Stomach (tissue), 8 donors: ENCODE measurements at regions not wholly inside any gene's neighbourhood (a gene's known extent, or its start where the extent isn't known, plus 50 kb on each side); places are given as distances from the start of the nearest gene placed in this dataset.

Source experiments
- DNase-seq, 2 donors: peaks; one replicate each; pipeline versions ENCODE4 v3.0.0 to v3.0.0-alpha.2; 2013 to 2019
- H3K27ac ChIP-seq, 5 donors: fragments of 200-600 bp in 4 of 5; sonication (generic) in 4 of 5; one replicate each; pipeline ENCODE4 v1.5.1; 2013 to 2019; ENCODE audit warnings: mild to moderate bottlenecking in 1 of 5, moderate library complexity in 1 of 5
- H3K27me3 ChIP-seq, 3 donors: fragments of 200-600 bp; sonication (generic); one replicate each; pipeline ENCODE4 v1.5.1; 2017 to 2019; ENCODE audit warnings: mixed run types in 1 of 3
- H3K36me3 ChIP-seq, 4 donors: fragments of 200-600 bp; sonication (generic); 1 replicate in 3 of 4; 2 replicates in 1 of 4; pipeline ENCODE4 v1.5.1; 2016 to 2019
- H3K4me1 ChIP-seq, 4 donors: fragments of 200-600 bp; sonication (generic); one replicate each; pipeline ENCODE4 v1.5.1; 2016 to 2019
- H3K4me3 ChIP-seq, 4 donors: fragments of 200-600 bp; sonication (generic) in 3 of 4; one replicate each; pipeline ENCODE4 v1.5.1; 2016 to 2019; ENCODE audit warnings: mild to moderate bottlenecking in 1 of 4
- H3K9me3 ChIP-seq, 4 donors: fragments of 200-600 bp; sonication (generic); one replicate each; pipeline ENCODE4 v1.5.1; 2016 to 2019
- CTCF ChIP-seq, 7 experiments: fragments of 450-650 bp in 4 of 7; fragments of 200-600 bp in 3 of 7; sonication (generic) in 3 of 7; IDR thresholded peaks; one replicate each; pipeline ENCODE4 v1.5.1; 2016 to 2019; ENCODE audit warnings: antibody characterized with exemption in 7 of 7, control low read depth in 2 of 7, mild to moderate bottlenecking in 1 of 7
- EP300 ChIP-seq: sonication (generic); formaldehyde crosslinking; IDR thresholded peaks from one replicate; pipeline ENCODE4 v1.6.1; 2017; ENCODE audit warnings: antibody characterized with exemption
- POLR2A ChIP-seq, 4 donors: fragments of 450-650 bp; IDR thresholded peaks; one replicate each; pipeline ENCODE4 v1.6.1; 2016; ENCODE audit warnings: antibody characterized with exemption in 4 of 4, control low read depth in 2 of 4, mild to moderate bottlenecking in 1 of 4, moderate library complexity in 1 of 4
- POLR2AphosphoS5 ChIP-seq, 3 donors: sonication (generic); formaldehyde crosslinking; IDR thresholded peaks; one replicate each; pipeline ENCODE4 v1.6.1; 2016; ENCODE audit warnings: antibody characterized with exemption in 3 of 3
- WGBS, 5 donors: extraction: QIAGEN DNeasy Blood & Tissue Kit in 3 of 5; methylation state at CpG; one replicate each; pipeline versions ENCODE4 v1.1.5 to v1.1.7; 2013 to 2018; 5-methylcytosine and 5-hydroxymethylcytosine counted together
- intact Hi-C: fragments of 100-400 bp; cut with DNase I; formaldehyde crosslinking; loops from one replicate; pipeline ENCODE4 v1.15.1; 2023; ENCODE audit warnings: low total_unique reads
- donor health status: healthy with polysubstance abuse.
- donor health status: Bipolar disorder and iron deficiency.
- donor health status: healthy.

- no peaks in the 10 kb centered on the region for H3K4me1 ChIP-seq
- intact Hi-C loops, result no loop called here
- no peak for DNase-seq
- H3K4me3 ChIP-seq, result no peak overlapping the region
- H3K9me3 ChIP-seq, result no peaks in the 10 kb centered on the region
- H3K27ac ChIP-seq, result no peak overlapping the region
- no peak for TF ChIP-seq POLR2A (IDR thresholded peaks at IDR 0.05)
- no peak for TF ChIP-seq CTCF (IDR thresholded peaks at IDR 0.05)
- no peak for TF ChIP-seq POLR2AphosphoS5 (IDR thresholded peaks at IDR 0.05)
- no peaks in the 10 kb centered on the region for H3K36me3 ChIP-seq
- WGBS, 5 donors, result 82 to 94% (median 90%) methylated on average over 5 of the region's 5 CpGs
- H3K27me3 ChIP-seq, result no peaks in the 10 kb centered on the region
Observed at GRCh38 chr1:21361506-21361905, 71.2 kb upstream of the ECE1 start.

- Histone ChIP-seq H3K27ac (no peak overlapping the region), H3K4me3 (no peak overlapping the region), H3K4me1 (no peaks in the 10 kb centered on the region), H3K36me3 (no peaks in the 10 kb centered on the region), H3K9me3 (no peaks in the 10 kb centered on the region), H3K27me3 (no peaks in the 10 kb centered on the region)
- TF ChIP-seq POLR2AphosphoS5 (IDR thresholded peaks at IDR 0.05), result no peak
- TF ChIP-seq POLR2A (IDR thresholded peaks at IDR 0.05), result no peak
- TF ChIP-seq CTCF (IDR thresholded peaks at IDR 0.05), result no peak
- no peak for TF ChIP-seq EP300
- DNase-seq, result no peak
- intact Hi-C loops, result no loop called here
- WGBS, 5 donors, result 61 to 83% (median 80%) methylated on average over 5 of the region's 5 CpGs
Observed at GRCh38 chr1:21357161-21357560, 66.9 kb upstream of the ECE1 start.

GRCh38 chr1:21355956-21356355 lies 65.7 kb upstream of the ECE1 start:
- Histone ChIP-seq H3K4me1 (no peaks in the 10 kb centered on the region), H3K9me3 (no peaks in the 10 kb centered on the region), H3K27ac (no peak overlapping the region), H3K4me3 (no peak overlapping the region), H3K36me3 (no peaks in the 10 kb centered on the region), H3K27me3 (no peaks in the 10 kb centered on the region)
- WGBS, 5 donors, result 62 to 100% (median 77%) methylated on average over 4 to 6 of the region's 6 CpGs
- TF ChIP-seq EP300 (no peak), CTCF (IDR thresholded peaks at IDR 0.05) (no peak), POLR2AphosphoS5 (IDR thresholded peaks at IDR 0.05) (no peak), POLR2A (IDR thresholded peaks at IDR 0.05) (no peak)
- intact Hi-C loops, result no loop called here
- no peak for DNase-seq

- Histone ChIP-seq H3K27me3 (no peaks in the 10 kb centered on the region), H3K36me3 (no peaks in the 10 kb centered on the region), H3K4me3 (no peak overlapping the region), H3K27ac (no peak overlapping the region), H3K9me3 (no peaks in the 10 kb centered on the region), H3K4me1 (peaks cover 0 to 4% (median under 1%) of the 10 kb centered on the region in 4 donors)
- TF ChIP-seq CTCF (IDR thresholded peaks at IDR 0.05), result no peak
- TF ChIP-seq POLR2A (IDR thresholded peaks at IDR 0.05), result no peak
- no peak for TF ChIP-seq EP300
- TF ChIP-seq POLR2AphosphoS5 (IDR thresholded peaks at IDR 0.05), result no peak
- intact Hi-C loops, result no loop called here
- no peak for DNase-seq
Observed at GRCh38 chr1:21352586-21352985, 62.3 kb upstream of the ECE1 start.
